NCI-H1105 (cell line): ENCODE measurements at regions not wholly inside any gene's neighbourhood (a gene's known extent, or its start where the extent isn't known, plus 50 kb on each side); places are given as distances from the start of the nearest gene placed in this dataset.
A peak's percentile ranks its signal among the peaks of the same experiment; 100 is the strongest.
"Not testable (repeated sequence)": the region's sequence is repeated elsewhere in the genome, so short reads cannot be mapped to it uniquely, and the experiment has no call there.

Experiments
- DNase-seq: peaks from one replicate; lab custom pipeline; 2025; lab: John Stamatoyannopoulos, UW

DNA sequence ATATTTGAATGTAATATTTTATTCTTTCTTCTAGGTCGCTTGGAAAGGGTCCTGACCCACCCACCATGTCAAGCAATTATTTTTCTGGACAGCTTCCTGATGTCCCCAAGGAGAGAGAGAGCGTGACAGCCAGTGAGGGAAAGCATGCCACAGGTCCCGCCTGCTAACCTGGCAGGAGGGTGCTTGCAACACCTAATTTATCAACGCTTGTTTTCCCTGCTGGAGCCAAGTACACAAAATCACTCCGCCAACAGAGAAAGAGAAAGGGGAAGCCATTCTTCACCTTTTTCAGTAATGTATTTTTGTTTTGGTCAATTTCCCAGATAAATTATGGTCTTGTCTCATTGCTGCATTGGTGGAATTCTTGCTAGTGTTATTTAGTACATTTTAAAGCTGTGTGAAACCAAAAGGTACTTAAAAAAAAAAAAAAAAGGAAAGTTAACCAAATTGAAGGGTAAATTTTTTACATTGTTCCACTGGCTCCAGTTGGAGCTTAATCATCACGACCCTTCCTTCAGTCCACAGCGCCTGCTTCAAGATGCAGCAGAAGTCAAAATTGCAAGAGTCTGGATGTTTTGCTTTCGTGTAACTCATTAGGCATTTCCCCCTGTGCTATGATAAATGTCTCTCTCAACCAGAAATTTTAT is 88.5 kb upstream of the COPS8 start:
- DNase-seq = no peak

DNA sequence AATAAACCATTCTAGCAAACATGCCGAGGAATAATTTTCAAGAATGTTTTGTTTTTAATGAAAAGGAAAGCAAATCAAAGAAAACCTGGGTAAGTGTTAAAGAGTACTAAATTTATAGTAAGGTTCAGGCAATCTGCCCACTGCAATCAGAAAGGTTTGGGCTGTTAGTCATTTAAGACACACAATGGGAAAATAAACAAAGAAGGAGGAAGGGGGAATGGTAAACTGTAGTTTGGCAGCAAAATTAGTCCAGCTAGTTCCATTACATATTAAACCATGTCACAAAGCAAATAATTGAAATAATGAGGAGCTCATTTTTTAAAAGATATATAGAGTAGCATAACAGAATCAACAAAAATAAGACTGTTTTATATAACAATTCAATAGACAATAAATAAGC is 87.5 kb upstream of the COPS8 start:
- peak; percentile 25 for DNase-seq

DNA sequence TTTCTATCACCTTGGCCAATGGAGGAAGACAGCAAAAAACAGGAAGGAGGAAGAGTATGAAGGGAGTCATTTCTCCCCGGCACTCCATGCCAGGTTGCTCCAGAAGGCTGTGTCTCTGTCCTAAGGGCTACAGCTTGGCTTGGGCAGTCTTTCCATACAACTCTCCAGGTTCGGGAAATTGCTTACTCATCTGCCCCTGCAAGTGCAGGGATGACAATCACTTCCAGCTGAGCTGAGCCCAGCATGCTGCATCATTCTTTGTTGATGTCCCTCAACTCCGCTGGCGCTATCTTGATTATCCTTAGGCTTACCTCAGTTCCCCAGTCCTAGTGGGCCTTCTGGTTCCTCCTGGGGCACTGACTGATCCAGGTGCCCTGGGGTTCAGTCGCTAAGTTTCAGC is 86.9 kb upstream of the COPS8 start:
- no peak for DNase-seq

DNA sequence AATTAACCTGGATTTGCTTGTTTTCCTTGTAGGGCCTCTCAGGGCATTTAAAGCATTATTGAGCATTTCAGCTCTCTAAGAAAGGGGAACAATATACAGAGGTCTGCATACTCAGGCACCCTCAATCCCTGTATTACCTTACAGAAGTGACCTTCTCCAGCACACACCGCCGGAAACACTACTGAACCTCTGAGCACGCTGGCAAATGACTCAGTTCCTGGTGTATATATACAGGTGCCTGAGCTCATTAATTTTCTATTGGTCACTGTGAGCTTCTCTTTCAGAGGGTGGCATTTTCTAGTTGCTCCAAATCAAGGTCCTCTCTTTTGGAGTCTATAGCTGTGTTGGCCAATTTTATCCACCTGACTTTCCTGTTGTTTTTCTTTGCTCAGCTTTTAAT is 85.2 kb upstream of the COPS8 start:
- no peak for DNase-seq

DNA sequence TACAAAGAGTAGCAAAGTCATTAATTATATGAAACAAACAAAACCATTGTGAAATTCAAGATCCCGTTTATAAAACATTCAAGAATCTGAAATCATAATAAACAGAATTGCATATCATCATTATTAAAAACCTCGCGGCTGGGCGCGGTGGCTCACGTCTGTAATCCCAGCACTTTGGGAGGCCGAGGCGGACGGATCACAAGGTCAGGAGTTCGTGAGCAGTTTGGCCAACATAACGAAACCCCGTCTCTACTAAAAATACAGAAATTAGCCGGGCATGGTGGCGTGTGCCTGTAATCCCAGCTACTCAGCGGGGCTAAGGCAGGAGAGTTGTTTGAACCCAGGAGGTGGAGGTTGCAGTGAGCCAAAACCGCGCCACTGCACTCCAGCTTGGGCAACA is 80.3 kb upstream of the COPS8 start:
- not testable (repeated sequence) for DNase-seq

DNA sequence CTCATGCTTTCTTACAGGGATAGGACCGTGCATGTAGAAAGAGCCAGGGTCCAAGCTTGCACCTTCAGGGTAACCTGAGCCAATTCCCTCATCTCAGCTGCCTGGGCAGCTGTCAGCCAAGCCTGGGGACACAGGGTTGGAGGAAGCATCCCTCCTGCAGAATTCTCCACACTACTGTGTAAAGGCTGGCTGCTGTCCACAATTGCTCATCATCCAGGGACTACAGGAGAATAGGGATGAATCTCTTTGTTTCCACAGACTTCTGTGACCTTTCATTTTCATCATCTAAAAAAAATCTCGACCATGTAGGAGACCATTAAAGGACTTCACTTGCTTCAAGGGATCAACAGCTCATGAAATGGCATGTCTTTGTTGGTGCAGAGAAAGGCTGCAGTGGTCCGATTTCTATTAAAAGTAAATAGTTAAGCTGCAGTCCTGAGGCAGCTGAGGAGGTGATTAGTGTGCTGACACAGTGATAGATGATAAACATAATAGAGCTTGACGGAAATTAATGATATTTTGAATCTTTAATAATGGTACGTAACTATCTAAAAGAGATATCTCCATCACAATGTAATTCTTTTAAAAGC is 74.4 kb upstream of the COPS8 start:
- DNase-seq = no peak

DNA sequence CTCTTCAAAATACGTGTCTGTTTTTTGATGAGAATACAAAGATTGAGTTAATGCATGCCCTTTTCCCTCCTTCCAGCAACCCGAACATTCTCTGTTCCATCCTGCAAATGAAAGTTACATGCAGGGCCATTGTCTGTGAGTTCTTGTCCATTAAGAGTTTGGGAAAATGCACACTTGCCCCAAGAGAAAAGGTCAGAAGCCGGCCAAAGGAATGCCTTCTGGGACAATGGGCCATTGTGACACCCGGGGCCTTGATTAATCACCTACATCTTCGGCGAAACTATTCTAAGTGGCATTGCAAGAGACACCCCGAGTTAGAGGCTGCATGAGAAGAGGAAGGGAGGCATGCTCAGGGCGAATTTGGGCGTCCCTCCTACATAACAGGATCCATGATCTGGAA is 73.7 kb upstream of the COPS8 start:
- no peak for DNase-seq

DNA sequence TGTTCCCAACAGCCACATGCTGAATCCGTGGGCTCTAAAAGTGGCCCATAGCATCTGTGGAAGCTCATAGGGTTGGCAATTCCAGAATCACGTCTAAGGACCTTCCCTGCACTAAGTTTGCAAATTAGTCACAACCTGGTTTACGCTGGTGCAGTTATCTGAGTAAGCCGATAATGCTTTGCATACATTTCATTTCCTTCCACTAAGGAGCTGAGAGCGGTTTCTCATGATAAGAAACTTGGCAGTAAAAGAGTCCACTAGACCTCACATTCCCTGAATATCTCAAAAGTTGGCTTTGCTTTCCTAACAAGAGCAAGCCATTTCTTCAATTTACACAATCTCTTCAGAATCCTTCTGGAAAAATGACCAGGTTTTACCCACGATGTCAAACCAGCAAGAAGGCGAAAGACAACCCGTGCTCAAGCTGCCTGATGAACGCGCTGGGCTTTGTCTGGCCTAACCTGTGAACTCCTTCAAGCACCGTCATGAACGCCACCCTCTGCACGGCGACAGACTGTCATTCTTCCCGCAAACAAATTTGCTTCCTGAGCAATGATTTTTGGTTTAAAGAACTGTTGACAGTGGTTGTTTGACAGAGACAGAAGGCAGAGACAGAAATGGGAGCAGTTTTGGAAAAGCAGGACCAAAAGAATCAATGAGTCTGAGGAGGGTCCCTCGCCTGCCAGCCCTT is 73.0 kb upstream of the COPS8 start:
- DNase-seq = no peak

DNA sequence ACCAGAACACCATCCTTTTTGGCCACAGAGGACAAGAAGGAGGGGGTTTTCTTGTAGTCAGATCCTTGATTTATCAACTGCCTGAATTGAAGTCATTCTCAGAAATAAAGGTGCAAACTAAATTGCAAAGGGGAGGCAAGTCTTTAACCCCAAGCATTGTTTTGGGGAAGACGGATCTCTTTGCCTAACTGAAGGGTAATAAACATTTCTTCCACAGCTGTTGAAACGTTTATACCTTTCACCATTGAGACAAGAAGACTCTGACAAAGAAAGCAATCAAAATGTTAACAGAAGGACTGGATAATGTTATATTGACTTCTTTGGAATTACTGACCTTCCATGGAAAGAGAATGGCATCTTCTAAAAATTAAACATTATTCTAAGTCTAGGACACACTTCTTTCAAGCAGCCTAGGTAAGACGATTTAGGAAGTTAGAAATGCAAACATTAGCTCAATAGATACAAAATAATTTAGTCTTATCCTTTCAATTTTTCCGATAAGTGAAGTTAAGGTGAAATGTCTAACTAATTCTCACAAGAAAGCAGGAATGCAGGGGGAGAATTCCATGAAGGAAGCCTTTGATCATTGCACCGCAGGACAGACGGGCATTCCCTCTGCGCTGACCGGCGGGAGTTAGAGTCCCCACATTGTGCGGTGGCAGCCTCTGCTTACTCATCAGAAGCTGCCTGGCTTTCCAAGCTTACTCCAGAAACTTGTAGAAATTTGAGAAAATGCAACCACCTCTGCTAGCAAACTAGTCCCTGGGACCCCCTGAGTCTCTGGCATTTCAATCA is 69.4 kb upstream of the COPS8 start:
- DNase-seq = no peak

DNA sequence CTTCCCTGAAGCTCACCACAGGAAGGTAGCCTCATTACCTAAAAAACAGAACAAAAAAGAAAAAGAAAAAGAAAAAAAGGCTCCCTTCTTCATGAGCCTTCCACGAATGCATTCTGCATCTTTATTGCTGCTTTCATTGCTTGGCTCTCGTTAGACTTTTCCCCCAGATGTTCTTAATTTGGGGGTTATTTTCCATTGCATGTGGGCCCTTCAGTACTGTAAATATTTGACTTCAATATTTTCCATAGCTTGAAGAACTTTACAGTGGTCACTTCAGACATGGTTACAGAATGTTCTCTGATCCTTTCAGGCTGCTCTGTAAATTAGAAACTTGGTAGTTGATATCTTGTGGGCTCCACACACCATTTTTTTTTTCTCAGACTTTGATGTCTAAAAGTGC is 65.6 kb upstream of the COPS8 start:
- no peak for DNase-seq

DNA sequence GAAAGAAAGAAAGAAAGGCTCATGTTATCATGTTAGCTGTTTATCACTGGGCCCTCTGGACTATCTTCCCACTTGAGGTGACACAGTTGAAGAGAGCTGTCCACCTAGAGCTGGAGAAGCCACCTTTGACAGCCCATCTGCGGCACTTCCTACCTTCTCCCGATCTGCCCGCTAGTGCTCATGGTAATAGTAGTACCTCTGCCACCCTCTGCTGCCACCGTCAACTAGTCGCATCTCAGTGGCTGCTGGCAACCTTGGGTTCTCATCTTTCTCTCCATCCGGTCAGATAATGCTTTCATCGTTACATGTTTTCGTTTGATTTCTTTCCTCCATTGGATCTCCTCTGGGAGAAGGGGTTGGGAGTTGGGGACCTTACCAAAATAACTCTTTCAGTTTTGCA is 63.2 kb upstream of the COPS8 start:
- no peak for DNase-seq

DNA sequence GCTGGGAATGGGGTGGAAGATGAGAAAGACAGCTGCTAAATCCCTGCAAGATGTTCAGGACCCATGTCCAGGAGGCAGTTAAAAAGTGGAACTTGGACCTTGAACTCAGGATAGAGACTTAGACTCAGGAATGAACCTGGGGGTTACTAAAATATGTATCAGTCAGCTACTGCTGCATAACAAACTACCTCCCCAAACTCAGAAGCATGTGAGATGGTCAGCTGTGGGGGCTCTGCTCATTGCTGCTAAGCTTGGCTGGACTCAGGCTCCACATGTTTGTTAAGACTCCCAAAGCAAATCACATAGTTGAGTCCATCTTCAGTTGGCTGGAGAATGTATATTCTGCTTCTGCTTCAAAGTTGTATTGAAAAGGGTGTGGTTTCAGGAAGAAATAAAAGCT is 61.4 kb upstream of the COPS8 start:
- no peak for DNase-seq

DNA sequence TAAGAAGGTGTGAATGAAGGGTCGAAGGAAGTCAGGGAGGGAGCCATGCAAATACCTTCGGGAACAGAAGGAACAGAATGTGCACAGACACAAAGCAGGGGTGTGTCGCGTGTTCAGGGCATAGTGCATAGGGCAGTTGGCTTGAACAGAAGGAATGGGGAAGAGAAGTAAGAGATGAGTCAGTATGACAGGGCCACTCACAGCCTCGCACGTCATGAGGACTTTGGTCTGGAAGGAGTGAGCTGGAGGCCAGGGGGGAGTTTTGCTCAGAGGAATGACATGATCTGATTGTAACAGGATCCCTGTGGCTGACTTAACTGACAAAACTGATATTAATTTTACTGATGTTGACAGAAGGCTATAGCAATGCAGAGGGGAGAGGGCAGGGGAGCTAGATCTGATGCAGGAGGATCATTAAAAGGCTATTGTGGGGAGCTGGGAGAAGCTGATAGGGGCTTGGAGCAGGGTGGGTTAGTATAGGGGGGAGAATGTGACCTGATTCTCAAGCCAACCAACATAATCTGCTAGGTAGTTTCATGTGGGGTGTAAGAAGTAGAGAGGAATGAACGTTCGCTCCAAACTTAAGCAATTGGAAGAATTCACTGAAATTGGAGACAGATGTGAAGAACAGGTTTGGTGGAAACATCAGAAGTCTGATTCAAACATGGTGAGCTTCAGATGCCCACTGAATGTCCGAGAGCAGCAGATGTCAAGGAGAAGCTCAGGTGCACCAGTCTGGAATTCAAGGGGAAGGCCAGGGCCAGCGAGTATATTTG is 60.4 kb upstream of the COPS8 start:
- no peak for DNase-seq

DNA sequence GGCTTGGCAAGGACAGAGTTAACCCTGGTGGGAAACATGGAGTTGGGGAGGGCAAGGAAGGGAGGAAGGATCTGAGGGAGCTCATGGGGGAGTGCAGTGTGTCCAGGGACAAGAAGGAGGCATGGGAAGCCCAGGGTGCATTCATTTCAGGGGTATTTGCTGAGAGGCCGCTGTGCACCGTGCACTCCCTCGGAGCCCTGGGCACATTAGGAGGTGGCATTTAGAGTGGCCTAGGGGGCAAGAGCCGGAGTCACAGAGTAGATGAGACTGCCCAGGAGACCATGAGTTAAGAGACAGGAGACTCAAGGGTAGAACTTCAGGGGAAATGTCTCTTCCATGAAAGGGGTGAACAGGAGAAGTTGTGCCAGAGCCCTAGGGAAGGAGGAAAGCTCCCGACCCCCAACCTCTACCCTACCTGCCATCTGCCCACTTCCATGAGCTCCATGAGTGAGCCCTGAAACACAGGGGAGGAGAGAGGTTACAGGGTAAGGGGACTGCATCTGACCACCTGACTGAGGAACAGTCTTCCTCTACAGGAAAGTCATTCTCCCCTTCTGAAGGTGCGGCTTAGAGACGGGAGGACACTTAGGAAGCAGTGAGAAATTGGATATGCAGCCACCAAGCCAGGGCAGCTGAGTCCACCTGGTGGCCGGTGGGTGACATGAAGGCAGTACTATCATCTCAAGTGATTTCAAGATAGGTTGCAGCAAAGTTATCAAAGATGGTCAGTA is 58.5 kb upstream of the COPS8 start:
- peak; percentile 34 for DNase-seq

DNA sequence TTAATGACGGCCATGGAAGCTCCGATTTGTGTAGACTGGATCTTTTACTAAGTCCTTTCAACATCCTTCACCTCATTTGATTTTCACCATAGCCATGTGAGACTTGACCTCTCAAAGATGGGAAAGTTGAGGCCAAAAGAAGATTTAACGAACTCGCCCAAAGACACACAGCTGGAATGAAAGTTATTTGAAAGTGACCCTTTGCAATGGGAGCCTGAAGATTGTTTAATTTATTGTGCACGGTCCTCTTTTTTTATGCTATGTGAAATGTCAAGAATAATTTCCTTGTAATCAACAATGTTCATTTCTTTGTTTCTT is 58.0 kb upstream of the COPS8 start:
- DNase-seq = no peak

DNA sequence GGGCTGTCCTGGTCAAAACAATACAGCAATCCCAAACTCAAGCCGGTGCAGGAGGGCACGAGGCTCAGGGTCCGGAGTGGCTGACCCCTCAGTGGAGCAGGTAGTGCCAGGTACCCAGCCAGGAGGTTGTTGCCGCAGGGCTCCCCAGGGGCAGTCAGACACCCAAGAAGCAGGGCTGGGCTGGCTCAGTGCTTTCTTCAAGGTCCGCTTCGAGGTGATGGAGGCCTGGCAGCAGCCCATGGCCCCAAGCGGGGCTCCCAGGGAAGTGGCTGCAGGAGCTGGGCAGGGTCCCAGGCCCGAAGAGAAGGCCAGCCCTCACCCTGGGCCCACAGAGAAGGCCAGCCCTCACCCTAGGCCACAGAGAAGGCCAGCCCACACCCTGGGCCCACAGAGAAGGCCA is 55.3 kb upstream of the COPS8 start:
- no peak for DNase-seq

DNA sequence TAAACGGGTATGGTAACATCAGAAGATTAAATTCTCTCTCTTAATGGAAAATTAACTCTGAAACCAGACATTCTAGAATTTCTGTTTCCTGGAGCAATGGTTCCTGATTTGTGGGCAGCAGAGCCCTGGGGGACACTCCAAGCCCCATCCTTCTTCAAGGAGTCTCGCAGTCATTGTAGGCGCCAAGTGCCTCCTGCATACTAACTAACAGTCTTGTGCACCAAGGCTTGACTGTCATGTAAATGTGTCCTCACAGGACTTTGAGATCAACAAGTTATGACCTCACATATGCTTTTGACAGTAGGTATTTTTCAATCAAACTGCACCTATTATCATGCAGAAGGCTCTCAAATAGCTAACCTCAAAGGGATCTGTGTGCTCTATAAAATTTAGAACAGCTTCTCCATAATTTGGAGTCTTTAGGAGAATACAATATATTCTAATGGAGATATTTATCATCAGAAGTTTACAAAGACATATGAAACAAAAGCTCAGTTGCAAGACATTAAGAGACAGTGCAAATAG is 52.1 kb upstream of the COPS8 start:
- DNase-seq = no peak

DNA sequence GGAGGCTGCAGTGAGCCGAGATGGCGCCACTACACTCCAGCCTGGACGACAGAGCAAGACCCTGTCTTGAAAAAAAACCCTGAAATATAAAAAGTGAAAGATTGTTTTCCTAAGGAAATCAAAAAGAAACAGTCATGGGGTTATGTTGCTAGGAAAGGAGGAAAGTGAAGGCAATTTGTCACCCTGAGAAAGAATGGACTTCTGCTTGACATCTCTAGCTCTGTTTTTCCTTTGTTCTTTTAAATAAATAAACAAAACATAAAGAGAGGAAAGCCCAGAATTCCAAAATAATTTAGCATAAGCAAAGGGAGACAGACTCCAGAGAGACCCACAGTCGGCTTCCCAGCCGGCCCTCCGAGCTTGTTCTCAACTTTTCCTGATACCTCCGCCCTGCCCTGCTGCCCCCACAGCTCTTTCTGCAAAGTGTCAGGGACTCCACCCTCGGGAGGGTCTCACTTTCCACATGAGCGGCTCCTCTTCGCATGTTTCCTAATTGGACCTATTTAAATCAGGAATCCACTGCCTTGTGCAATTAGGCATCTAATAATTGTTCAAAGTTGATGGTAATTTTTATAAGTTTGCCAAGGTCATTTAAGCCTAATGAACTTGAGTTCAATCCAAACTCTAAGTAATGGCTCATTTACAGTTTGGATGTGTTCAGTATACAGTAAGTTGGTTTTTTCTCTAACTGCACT is 49.8 kb upstream of the COPS8 start:
- no peak for DNase-seq
